Activated naive CD4-positive, alpha-beta T cell treated with anti-CD3 and anti-CD28 coated beads for 36 hours (primary cell): ENCODE measurements at regions not wholly inside any gene's neighbourhood (a gene's known extent, or its start where the extent isn't known, plus 50 kb on each side); places are given as distances from the start of the nearest gene placed in this dataset.

Experiments
- CTCF ChIA-PET: fragments of 350-600 bp; sonication (Branson Sonifier 250); formaldehyde crosslinking; loops from one replicate; lab custom pipeline; 2021; ENCODE audit warnings: antibody characterized with exemption; lab: Charles Lee
- DNase-seq: peaks from one replicate; pipeline ENCODE4 v3.0.0-alpha.2; 2020
- H3K27ac Mint-ChIP-seq: one replicate; pipeline ENCODE4 v1.8.0; 2021; ENCODE audit warnings: mild to moderate bottlenecking, mixed read lengths
- H3K27me3 Mint-ChIP-seq: one replicate; pipeline ENCODE4 v1.8.0; 2021; ENCODE audit warnings: low read depth, mixed read lengths
- H3K36me3 Mint-ChIP-seq: one replicate; pipeline ENCODE4 v1.8.0; 2021; ENCODE audit warnings: low read depth, mixed read lengths
- H3K4me1 Mint-ChIP-seq: one replicate; pipeline ENCODE4 v1.8.0; 2021; ENCODE audit warnings: low read depth, mixed read lengths
- H3K4me3 Mint-ChIP-seq: one replicate; pipeline ENCODE4 v1.8.0; 2021; ENCODE audit warnings: mild to moderate bottlenecking, moderate library complexity, mixed read lengths
- H3K9me3 Mint-ChIP-seq: one replicate; pipeline ENCODE4 v1.8.0; 2021; ENCODE audit warnings: mixed read lengths
- intact Hi-C: fragments of 100-400 bp; cut with micrococcal nuclease; formaldehyde crosslinking; loops from one replicate; pipeline ENCODE4 v1.15.1; 2023

- H3K27ac Mint-ChIP-seq = no peak overlapping the region
- CTCF ChIA-PET = no interaction called here
- peaks cover 6% of the 10 kb centered on the region for H3K9me3 Mint-ChIP-seq
- no peaks in the 10 kb centered on the region for H3K4me1 Mint-ChIP-seq
- H3K4me3 Mint-ChIP-seq = no peak overlapping the region
- H3K27me3 Mint-ChIP-seq = no peaks in the 10 kb centered on the region
- H3K36me3 Mint-ChIP-seq = no peaks in the 10 kb centered on the region
- intact Hi-C loops = no loop called here
- DNase-seq = no peak
Observed at GRCh38 chr18:65259403-65259802, 491.4 kb upstream of the CDH7 start.

GRCh38 chr18:65257149-65257548 lies 493.7 kb upstream of the CDH7 start:
- Mint-ChIP-seq H3K4me3 (no peak overlapping the region), H3K4me1 (no peaks in the 10 kb centered on the region), H3K27ac (no peak overlapping the region), H3K9me3 (peaks cover 5% of the 10 kb centered on the region), H3K36me3 (no peaks in the 10 kb centered on the region), H3K27me3 (no peaks in the 10 kb centered on the region)
- no peak for DNase-seq
- intact Hi-C loops = no loop called here
- CTCF ChIA-PET = no interaction called here

- CTCF ChIA-PET = no interaction called here
- no peak overlapping the region for H3K4me3 Mint-ChIP-seq
- no peaks in the 10 kb centered on the region for H3K36me3 Mint-ChIP-seq
- H3K27me3 Mint-ChIP-seq = no peaks in the 10 kb centered on the region
- intact Hi-C loops = no loop called here
- no peak for DNase-seq
- H3K4me1 Mint-ChIP-seq = no peaks in the 10 kb centered on the region
- no peak overlapping the region for H3K27ac Mint-ChIP-seq
- peaks cover 5% of the 10 kb centered on the region for H3K9me3 Mint-ChIP-seq
Observed at GRCh38 chr18:65255417-65255816, 495.4 kb upstream of the CDH7 start.

GRCh38 chr18:65239787-65240186 lies 511.0 kb upstream of the CDH7 start:
- H3K4me3 Mint-ChIP-seq = no peak overlapping the region
- H3K27ac Mint-ChIP-seq = no peak overlapping the region
- no peak for DNase-seq
- H3K4me1 Mint-ChIP-seq = no peaks in the 10 kb centered on the region
- H3K9me3 Mint-ChIP-seq = peaks cover 6% of the 10 kb centered on the region
- no peaks in the 10 kb centered on the region for H3K36me3 Mint-ChIP-seq
- CTCF ChIA-PET = no interaction called here
- H3K27me3 Mint-ChIP-seq = no peaks in the 10 kb centered on the region
- intact Hi-C loops = no loop called here

- CTCF ChIA-PET = no interaction called here
Observed at GRCh38 chr18:65235966-65236624, 514.7 kb upstream of the CDH7 start.

GRCh38 chr18:65230311-65230710 lies 520.5 kb upstream of the CDH7 start:
- Mint-ChIP-seq H3K9me3 (peaks cover 11% of the 10 kb centered on the region), H3K27me3 (no peaks in the 10 kb centered on the region), H3K4me1 (no peaks in the 10 kb centered on the region), H3K36me3 (no peaks in the 10 kb centered on the region), H3K4me3 (no peak overlapping the region), H3K27ac (no peak overlapping the region)
- intact Hi-C loops = no loop called here
- CTCF ChIA-PET = no interaction called here
- no peak for DNase-seq

More at GRCh38 chr18:65235966-65236624, 514.7 kb upstream of the CDH7 start:
- DNase-seq = no peak
- no peak overlapping the region for H3K27ac Mint-ChIP-seq
- intact Hi-C loops = no loop called here
- no peaks in the 10 kb centered on the region for H3K27me3 Mint-ChIP-seq
- peaks cover 8% of the 10 kb centered on the region for H3K9me3 Mint-ChIP-seq
- no peaks in the 10 kb centered on the region for H3K36me3 Mint-ChIP-seq
- no peaks in the 10 kb centered on the region for H3K4me1 Mint-ChIP-seq
- no peak overlapping the region for H3K4me3 Mint-ChIP-seq

- H3K27me3 Mint-ChIP-seq = no peaks in the 10 kb centered on the region
Observed at GRCh38 chr18:65227970-65228369, 522.8 kb upstream of the CDH7 start.

GRCh38 chr18:65221736-65222135 lies 529.1 kb upstream of the CDH7 start:
- intact Hi-C loops = no loop called here
- CTCF ChIA-PET = no interaction called here
- Mint-ChIP-seq H3K36me3 (no peaks in the 10 kb centered on the region), H3K27me3 (no peaks in the 10 kb centered on the region), H3K4me1 (no peaks in the 10 kb centered on the region), H3K27ac (no peak overlapping the region), H3K9me3 (peaks cover 3% of the 10 kb centered on the region), H3K4me3 (no peak overlapping the region)
- no peak for DNase-seq

More at GRCh38 chr18:65227970-65228369, 522.8 kb upstream of the CDH7 start:
- CTCF ChIA-PET = no interaction called here
- Mint-ChIP-seq H3K27ac (no peak overlapping the region), H3K9me3 (peaks cover 7% of the 10 kb centered on the region), H3K36me3 (no peaks in the 10 kb centered on the region), H3K4me3 (no peak overlapping the region), H3K4me1 (no peaks in the 10 kb centered on the region)
- intact Hi-C loops = no loop called here
- no peak for DNase-seq

GRCh38 chr18:65221115-65221514 lies 529.7 kb upstream of the CDH7 start:
- CTCF ChIA-PET = no interaction called here
- no peaks in the 10 kb centered on the region for H3K36me3 Mint-ChIP-seq
- H3K27ac Mint-ChIP-seq = no peak overlapping the region
- intact Hi-C loops = no loop called here
- no peaks in the 10 kb centered on the region for H3K4me1 Mint-ChIP-seq
- H3K27me3 Mint-ChIP-seq = no peaks in the 10 kb centered on the region
- H3K9me3 Mint-ChIP-seq = no peaks in the 10 kb centered on the region
- H3K4me3 Mint-ChIP-seq = no peak overlapping the region
- DNase-seq = no peak

- CTCF ChIA-PET = no interaction called here
- H3K4me3 Mint-ChIP-seq = no peak overlapping the region
- no peak overlapping the region for H3K27ac Mint-ChIP-seq
- intact Hi-C loops = no loop called here
- no peak for DNase-seq
- no peaks in the 10 kb centered on the region for H3K9me3 Mint-ChIP-seq
- H3K4me1 Mint-ChIP-seq = no peaks in the 10 kb centered on the region
- no peaks in the 10 kb centered on the region for H3K27me3 Mint-ChIP-seq
- no peaks in the 10 kb centered on the region for H3K36me3 Mint-ChIP-seq
Observed at GRCh38 chr18:65215865-65216466, 534.8 kb upstream of the CDH7 start.

- Mint-ChIP-seq H3K4me1 (no peaks in the 10 kb centered on the region), H3K27ac (no peak overlapping the region), H3K36me3 (no peaks in the 10 kb centered on the region), H3K4me3 (no peak overlapping the region), H3K27me3 (no peaks in the 10 kb centered on the region), H3K9me3 (no peaks in the 10 kb centered on the region)
- CTCF ChIA-PET = no interaction called here
- intact Hi-C loops = no loop called here
- no peak for DNase-seq
Observed at GRCh38 chr18:65214456-65214855, 536.4 kb upstream of the CDH7 start.

GRCh38 chr18:65206551-65207260 lies 544.1 kb upstream of the CDH7 start:
- H3K9me3 Mint-ChIP-seq = peaks cover 2% of the 10 kb centered on the region
- intact Hi-C loops = no loop called here
- no peak overlapping the region for H3K4me3 Mint-ChIP-seq
- no peak for DNase-seq
- H3K27ac Mint-ChIP-seq = no peak overlapping the region
- H3K27me3 Mint-ChIP-seq = no peaks in the 10 kb centered on the region
- H3K36me3 Mint-ChIP-seq = no peaks in the 10 kb centered on the region
- CTCF ChIA-PET = no interaction called here
- no peaks in the 10 kb centered on the region for H3K4me1 Mint-ChIP-seq

GRCh38 chr18:65202091-65202490 lies 548.7 kb upstream of the CDH7 start:
- Mint-ChIP-seq H3K9me3 (peaks cover 2% of the 10 kb centered on the region), H3K27me3 (no peaks in the 10 kb centered on the region), H3K4me3 (no peak overlapping the region), H3K36me3 (no peaks in the 10 kb centered on the region), H3K27ac (no peak overlapping the region), H3K4me1 (no peaks in the 10 kb centered on the region)
- intact Hi-C loops = no loop called here
- CTCF ChIA-PET = no interaction called here
- no peak for DNase-seq
